ENCODE measurements at regions not wholly inside any gene's neighbourhood (a gene's known extent, or its start where the extent isn't known, plus 50 kb on each side); places are given as distances from the start of the nearest gene placed in this dataset.

GRCh38 chr1:218658899-218659298 is 313.8 kb downstream of the TGFB2 start:
- intact Hi-C loops (cut with micrococcal nuclease), result no loop called here
- no peaks in the 10 kb centered on the region for H3K36me3 ChIP-seq
- DNase-seq, result no peak
- no peaks in the 10 kb centered on the region for H3K27me3 ChIP-seq (ENCODE audit: low read depth)
- no peak overlapping the region for H3K4me3 ChIP-seq
- no peaks in the 10 kb centered on the region for H3K4me1 ChIP-seq
- no peaks in the 10 kb centered on the region for H3K9me3 ChIP-seq (replicated peaks)
- TF ChIP-seq CTCF (IDR thresholded peaks at IDR 0.05; ENCODE audit: borderline replicate concordance), result no peak
- H3K27ac ChIP-seq (replicated peaks), result no peak overlapping the region

- Histone ChIP-seq H3K36me3 (no peaks in the 10 kb centered on the region), H3K27me3 (ENCODE audit: low read depth) (no peaks in the 10 kb centered on the region), H3K27ac (replicated peaks) (no peak overlapping the region), H3K9me3 (replicated peaks) (no peaks in the 10 kb centered on the region), H3K4me1 (peaks cover 5% of the 10 kb centered on the region), H3K4me3 (no peak overlapping the region)
- TF ChIP-seq CTCF (IDR thresholded peaks at IDR 0.05; ENCODE audit: borderline replicate concordance), result no peak
- intact Hi-C loops (cut with micrococcal nuclease), result no loop called here
- no peak for DNase-seq
These were observed 315.0 kb downstream of the TGFB2 start for GRCh38 chr1:218659911-218660677.

- H3K4me3 ChIP-seq, result no peak overlapping the region
- no peaks in the 10 kb centered on the region for H3K27me3 ChIP-seq (ENCODE audit: low read depth)
- intact Hi-C loops (cut with micrococcal nuclease), result no loop called here
- TF ChIP-seq CTCF (IDR thresholded peaks at IDR 0.05; ENCODE audit: borderline replicate concordance), result no peak
- no peaks in the 10 kb centered on the region for H3K9me3 ChIP-seq (replicated peaks)
- no peak for DNase-seq
- H3K36me3 ChIP-seq, result no peaks in the 10 kb centered on the region
- H3K27ac ChIP-seq (replicated peaks), result no peak overlapping the region
- peaks cover 5% of the 10 kb centered on the region for H3K4me1 ChIP-seq
These were observed 315.5 kb downstream of the TGFB2 start for GRCh38 chr1:218660678-218661053.

- Histone ChIP-seq H3K4me3 (no peak overlapping the region), H3K36me3 (no peaks in the 10 kb centered on the region), H3K4me1 (peaks cover 5% of the 10 kb centered on the region), H3K27ac (replicated peaks) (no peak overlapping the region), H3K9me3 (replicated peaks) (peaks cover 6% of the 10 kb centered on the region), H3K27me3 (ENCODE audit: low read depth) (no peaks in the 10 kb centered on the region)
- no peak for TF ChIP-seq CTCF (IDR thresholded peaks at IDR 0.05; ENCODE audit: borderline replicate concordance)
- intact Hi-C loops (cut with micrococcal nuclease), result no loop called here
- DNase-seq, result no peak
These were observed 316.3 kb downstream of the TGFB2 start for GRCh38 chr1:218661411-218661810.

- intact Hi-C loops (cut with micrococcal nuclease), result no loop called here
- Histone ChIP-seq H3K4me1 (peaks cover 5% of the 10 kb centered on the region), H3K27ac (replicated peaks) (no peak overlapping the region), H3K36me3 (no peaks in the 10 kb centered on the region), H3K4me3 (no peak overlapping the region), H3K9me3 (replicated peaks) (peaks cover 7% of the 10 kb centered on the region), H3K27me3 (ENCODE audit: low read depth) (no peaks in the 10 kb centered on the region)
- no peak for DNase-seq
- TF ChIP-seq CTCF (IDR thresholded peaks at IDR 0.05; ENCODE audit: borderline replicate concordance), result no peak
These were observed 319.4 kb downstream of the TGFB2 start for GRCh38 chr1:218664385-218665170.

Data from left ventricle myocardium inferior (tissue), 1 donor.